A673 (cell line): ENCODE measurements at regions not wholly inside any gene's neighbourhood (a gene's known extent, or its start where the extent isn't known, plus 50 kb on each side); places are given as distances from the start of the nearest gene placed in this dataset.
"Not testable (repeated sequence)": the region's sequence is repeated elsewhere in the genome, so short reads cannot be mapped to it uniquely, and the experiment has no call there.

Experiments
- BruUV-seq: library from RNA; stranded (reverse); fragments of 400-500 nt; replicated peaks from 2 replicates; lab custom pipeline; 2021; lab: Mats Ljungman, UMichigan
- CTCF ChIA-PET: fragments of 300-600 bp; sonication (Branson Sonifier 250); formaldehyde crosslinking; loops from one replicate; lab custom pipeline; 2022; ENCODE audit warnings: antibody characterized with exemption; lab: Charles Lee
- POLR2A ChIA-PET: fragments of 300-600 bp; sonication (Branson Sonifier 250); formaldehyde crosslinking; loops from one replicate; lab custom pipeline; 2022; ENCODE audit warnings: antibody characterized with exemption; ENCODE audit not compliant: low non-redundant PET; lab: Charles Lee
- DNase-seq: peaks from one replicate; pipeline ENCODE4 v3.0.0-alpha.2; 2015; ENCODE audit warnings: low spot score
- H3K27ac ChIP-seq: fragments of 200-600 bp; sonication (generic); 2 replicates; pipeline ENCODE4 v1.5.1; 2016; ENCODE audit warnings: mixed run types, low read depth, mild to moderate bottlenecking, mixed read lengths, antibody characterized with exemption, low read length; ENCODE audit not compliant: poor library complexity, severe bottlenecking
- H3K27me3 ChIP-seq: fragments of 200-600 bp; sonication (generic); replicated peaks from 2 replicates; pipeline ENCODE4 v1.6.1; 2017; ENCODE audit warnings: mixed run types, low read depth, mild to moderate bottlenecking, mixed read lengths, antibody characterized with exemption, low read length; ENCODE audit not compliant: insufficient read depth, poor library complexity
- H3K36me3 ChIP-seq: fragments of 200-600 bp; sonication (generic); 2 replicates; pipeline ENCODE4 v1.6.1; 2016; ENCODE audit warnings: mixed run types, mild to moderate bottlenecking, mixed read lengths, antibody characterized with exemption, low read length; ENCODE audit not compliant: insufficient read depth, poor library complexity, severe bottlenecking
- H3K4me1 ChIP-seq: fragments of 200-600 bp; sonication (generic); 2 replicates; pipeline ENCODE4 v1.6.1; 2017; ENCODE audit warnings: mixed run types, mild to moderate bottlenecking, mixed read lengths, antibody characterized with exemption, low read length; ENCODE audit not compliant: insufficient read depth, poor library complexity, severe bottlenecking
- H3K4me3 ChIP-seq: fragments of 200-600 bp; sonication (generic); 2 replicates; pipeline ENCODE4 v1.5.1; 2016; ENCODE audit warnings: low read depth, mixed run types, mild to moderate bottlenecking, mixed read lengths, low read length; ENCODE audit not compliant: poor library complexity, severe bottlenecking
- H3K9me3 ChIP-seq: fragments of 200-600 bp; sonication (generic); 2 replicates; pipeline ENCODE4 v1.6.1; 2016; ENCODE audit warnings: mixed run types, low read depth, mild to moderate bottlenecking, mixed read lengths, antibody characterized with exemption, low read length; ENCODE audit not compliant: poor library complexity, severe bottlenecking
- intact Hi-C: fragments of 100-400 bp; cut with micrococcal nuclease; formaldehyde crosslinking; loops from one replicate; pipeline ENCODE4 v1.10.0; 2022; ENCODE audit not compliant: unreplicated experiment

- H3K27me3 ChIP-seq, H3K36me3 ChIP-seq, intact Hi-C loops, H3K27ac ChIP-seq, H3K9me3 ChIP-seq, H3K4me1 ChIP-seq, POLR2A ChIA-PET, H3K4me3 ChIP-seq, DNase-seq, BruUV-seq, CTCF ChIA-PET: not testable (repeated sequence)
These were observed 353.0 kb downstream of the GOLGA6L6 start for GRCh38 chr15:20188611-20189010.

- H3K27ac ChIP-seq, BruUV-seq, POLR2A ChIA-PET, CTCF ChIA-PET, H3K4me1 ChIP-seq, H3K27me3 ChIP-seq, DNase-seq, H3K4me3 ChIP-seq, H3K9me3 ChIP-seq, intact Hi-C loops, H3K36me3 ChIP-seq: not testable (repeated sequence)
These were observed 353.9 kb downstream of the GOLGA6L6 start for GRCh38 chr15:20187370-20188355.

GRCh38 chr15:20184879-20185278 is 356.7 kb downstream of the GOLGA6L6 start:
- H3K4me3 ChIP-seq, intact Hi-C loops, H3K4me1 ChIP-seq, H3K36me3 ChIP-seq, POLR2A ChIA-PET, H3K9me3 ChIP-seq, H3K27me3 ChIP-seq, DNase-seq, H3K27ac ChIP-seq, CTCF ChIA-PET, BruUV-seq: not testable (repeated sequence)

- H3K27me3 ChIP-seq, H3K36me3 ChIP-seq, H3K4me3 ChIP-seq, H3K4me1 ChIP-seq, H3K27ac ChIP-seq, CTCF ChIA-PET, POLR2A ChIA-PET, BruUV-seq, intact Hi-C loops, DNase-seq, H3K9me3 ChIP-seq: not testable (repeated sequence)
These were observed 373.4 kb downstream of the GOLGA6L6 start for GRCh38 chr15:20168221-20168620.

- H3K9me3 ChIP-seq, H3K4me1 ChIP-seq, DNase-seq, CTCF ChIA-PET, H3K36me3 ChIP-seq, BruUV-seq, H3K27me3 ChIP-seq, POLR2A ChIA-PET, H3K4me3 ChIP-seq, H3K27ac ChIP-seq, intact Hi-C loops: not testable (repeated sequence)
These were observed 388.1 kb downstream of the GOLGA6L6 start for GRCh38 chr15:20153528-20153927.

- H3K4me1 ChIP-seq, POLR2A ChIA-PET, DNase-seq, BruUV-seq, H3K9me3 ChIP-seq, H3K4me3 ChIP-seq, H3K27ac ChIP-seq, H3K36me3 ChIP-seq, intact Hi-C loops, CTCF ChIA-PET, H3K27me3 ChIP-seq: not testable (repeated sequence)
These were observed 392.9 kb downstream of the GOLGA6L6 start for GRCh38 chr15:20148679-20149078.

GRCh38 chr15:20148008-20148407 is 393.6 kb downstream of the GOLGA6L6 start:
- H3K4me1 ChIP-seq, H3K36me3 ChIP-seq, POLR2A ChIA-PET, DNase-seq, intact Hi-C loops, H3K9me3 ChIP-seq, H3K27ac ChIP-seq, CTCF ChIA-PET, H3K4me3 ChIP-seq, H3K27me3 ChIP-seq, BruUV-seq: not testable (repeated sequence)
